K562 (cell line): ENCODE measurements at regions not wholly inside any gene's neighbourhood (a gene's known extent, or its start where the extent isn't known, plus 50 kb on each side); places are given as distances from the start of the nearest gene placed in this dataset.
A peak's percentile ranks its signal among the peaks of the same experiment; 100 is the strongest.

Experiments
- ATAC-seq: fragments of 200-7000 bp; cut with Tn5 transposase; 3 replicates; pipeline ENCODE4 v1.9.1; 2020; ENCODE audit warnings: moderate library complexity
- BruUV-seq: library from RNA; stranded (reverse); fragments of 400-500 nt; replicated peaks from 2 replicates; lab custom pipeline; 2021; lab: Mats Ljungman, UMichigan
- CTCF ChIA-PET: fragments of 300-600 bp; formaldehyde crosslinking; extraction: SDS; loops from one replicate; lab custom pipeline; 2021; ENCODE audit warnings: low intra/inter-chr PET ratio; lab: Yijun Ruan, JAX
- POLR2A ChIA-PET: fragments of 300-600, 350-650 bp; sonication (Branson Sonifier 250); formaldehyde crosslinking; extraction: SDS; loops from one replicate; lab custom pipeline; 2021; ENCODE audit warnings: antibody characterized with exemption, inconsistent platforms; lab: Yijun Ruan, JAX
- DNase-seq, 4 experiments: peaks; one replicate each; pipeline versions ENCODE4 v3.0.0 to v3.0.0-alpha.2; 2011 to 2018; ENCODE audit warnings: low spot score in 3 of 4, mixed read lengths in 3 of 4; ENCODE audit errors: extremely low read depth in 1 of 4
- FAIRE-seq: peaks from 2 replicates; lab custom pipeline; 2011; peaks lifted over from hg19 to GRCh38; lab: Jason Lieb, UNC
- H2AFZ ChIP-seq: 2 replicates; pipeline ENCODE4 v1.6.0; 2011; ENCODE audit warnings: low read depth, low read length, control low read depth, inconsistent platforms
- H3K27ac ChIP-seq: fragments of 200-600 bp; 3 replicates; pipeline ENCODE4 v1.8.0; 2011; ENCODE audit warnings: low read depth, mild to moderate bottlenecking, control low read depth, inconsistent platforms, low read length, moderate library complexity, mixed read lengths; ENCODE audit errors: extremely low read depth
- H3K27me3 ChIP-seq, 2 experiments: fragments of 300-600 bp in 1 of 2; 2 replicates in 1 of 2; 3 replicates in 1 of 2; pipeline versions ENCODE4 v1.6.0 to v1.8.0; 2011; ENCODE audit warnings: inconsistent platforms in 2 of 2, low read length in 2 of 2, mild to moderate bottlenecking in 1 of 2, mixed read lengths in 1 of 2, moderate library complexity in 1 of 2; ENCODE audit not compliant: control insufficient read depth in 2 of 2, insufficient read depth in 2 of 2
- H3K36me3 ChIP-seq: fragments of 300-600 bp; 3 replicates; pipeline ENCODE4 v1.8.0; 2011; ENCODE audit warnings: mild to moderate bottlenecking, low read length, inconsistent platforms; ENCODE audit not compliant: control insufficient read depth, insufficient read depth
- H3K4me1 ChIP-seq, 2 experiments: fragments of 200-600 bp in 1 of 2; replicated peaks in 1 of 2; 2 replicates in 1 of 2; 3 replicates in 1 of 2; pipeline versions ENCODE4 v1.5.1 to v1.8.0; 2011; ENCODE audit warnings: inconsistent platforms in 2 of 2, low read length in 2 of 2, mild to moderate bottlenecking in 1 of 2, mixed read lengths in 1 of 2, moderate library complexity in 1 of 2; ENCODE audit not compliant: control insufficient read depth in 2 of 2, insufficient read depth in 2 of 2
- H3K4me2 ChIP-seq: 2 replicates; pipeline ENCODE4 v1.6.1; 2011; ENCODE audit warnings: low read length, control low read depth, inconsistent platforms, mixed read lengths; ENCODE audit not compliant: insufficient read depth
- H3K4me3 ChIP-seq: fragments of 200-600 bp; sonication (generic), shearing (Covaris generic); 2 replicates; pipeline ENCODE4 v1.5.1; 2016; ENCODE audit warnings: control low read depth, inconsistent platforms
- H3K79me2 ChIP-seq: fragments of 200-600 bp; 3 replicates; pipeline ENCODE4 v1.8.0; 2011; ENCODE audit warnings: low read length, inconsistent platforms; ENCODE audit not compliant: control insufficient read depth, insufficient read depth
- H3K9ac ChIP-seq, 2 experiments: 2 replicates each; pipeline versions ENCODE4 v1.6.0 to v1.6.1; 2011; ENCODE audit warnings: low read depth in 2 of 2, low read length in 2 of 2, control low read depth in 1 of 2, inconsistent platforms in 1 of 2, mild to moderate bottlenecking in 1 of 2, mixed read lengths in 1 of 2; ENCODE audit not compliant: insufficient read depth in 1 of 2
- H3K9me1 ChIP-seq: one replicate; pipeline ENCODE4 v1.6.0; 2011; ENCODE audit warnings: inconsistent platforms, mild to moderate bottlenecking, low read length, moderate library complexity; ENCODE audit not compliant: control insufficient read depth, insufficient read depth
- H3K9me3 ChIP-seq: replicated peaks from 2 replicates; pipeline ENCODE4 v1.5.1; 2011; ENCODE audit warnings: low read depth, low read length, inconsistent platforms; ENCODE audit not compliant: control insufficient read depth, insufficient read depth
- H4K20me1 ChIP-seq: replicated peaks from 2 replicates; pipeline ENCODE4 v1.6.1; 2011; ENCODE audit warnings: low read length, inconsistent platforms, mixed read lengths; ENCODE audit not compliant: control insufficient read depth, insufficient read depth
- DDX20 ChIP-seq: fragments of 450-650 bp; IDR thresholded peaks from 2 replicates; pipeline ENCODE4 v1.6.1; 2016; ENCODE audit warnings: missing genetic modification characterization, low read depth, mild to moderate bottlenecking, missing compliant biosample characterization, moderate library complexity
- FOXA1 ChIP-seq: fragments of 450-650 bp; IDR thresholded peaks from 2 replicates; pipeline ENCODE4 v1.6.1; 2016; ENCODE audit warnings: mild to moderate bottlenecking, borderline replicate concordance
- HNRNPUL1 ChIP-seq: fragments of 200-400 bp; formaldehyde crosslinking; IDR thresholded peaks from 2 replicates; pipeline ENCODE4 v1.6.1; 2017; ENCODE audit warnings: low read length
- PCBP1 ChIP-seq: fragments of 200-400 bp; formaldehyde crosslinking; IDR thresholded peaks from 2 replicates; pipeline ENCODE4 v1.6.1; 2018; ENCODE audit warnings: mild to moderate bottlenecking, low read depth, low read length; ENCODE audit not compliant: poor library complexity, severe bottlenecking
- ZNF431 ChIP-seq: sonication (generic); formaldehyde crosslinking; IDR thresholded peaks from 2 replicates; pipeline ENCODE4 v1.8.0; 2022; ENCODE audit warnings: mild to moderate bottlenecking, missing genetic modification reagents
- ZNF766 ChIP-seq: fragments of 200-800 bp; sonication (Bioruptor generic); conservative IDR thresholded peaks from 2 replicates; pipeline ENCODE4 v1.6.1; 2016; ENCODE audit warnings: missing genetic modification characterization, missing compliant biosample characterization
- WGBS: fragments of 100-300 bp; shearing (Covaris generic); methylation state at CpG from one replicate; pipeline ENCODE4 v1.1.6; 2016; ENCODE audit warnings: low coverage, mixed read lengths; ENCODE audit not compliant: insufficient coverage; ENCODE audit errors: missing lambda C conversion rate; 5-methylcytosine and 5-hydroxymethylcytosine counted together
- in situ Hi-C: fragments of 300-500 bp; cut with MboI; formaldehyde crosslinking; loops from 4 replicates; pipeline ENCODE4 v1.15.0; 2018; ENCODE audit warnings: inconsistent platforms, mixed read lengths
- intact Hi-C: fragments of 100-400 bp; cut with micrococcal nuclease; formaldehyde crosslinking; loops from 2 replicates; pipeline ENCODE4 v1.14.2; 2022

DNA sequence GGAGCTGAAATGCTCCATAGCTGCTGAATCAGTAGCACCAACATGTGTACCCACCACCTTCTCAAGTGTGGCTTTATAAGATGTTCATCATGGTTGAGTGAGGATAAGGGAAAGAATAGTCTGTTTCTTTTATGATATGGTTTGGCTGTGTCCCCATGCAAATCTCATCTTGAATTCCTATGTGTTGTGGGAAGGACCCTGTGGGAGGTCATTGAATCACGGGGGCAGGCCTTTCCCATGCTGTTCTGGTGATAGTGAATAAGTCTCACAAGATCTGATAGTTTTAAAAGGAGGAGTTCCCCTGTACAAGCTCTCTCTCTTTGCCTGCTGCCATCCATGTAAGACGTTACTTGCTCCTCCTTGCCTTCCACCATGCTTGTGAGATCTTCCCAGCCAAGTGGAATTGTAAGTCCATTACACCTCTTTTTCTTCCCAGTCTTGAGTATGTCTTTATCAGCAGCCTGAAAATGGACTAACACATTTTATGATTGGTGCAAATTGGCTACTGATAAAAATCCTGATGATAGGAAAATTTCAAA is 799.9 kb downstream of the TNS3 start:
- Histone ChIP-seq H2AFZ (no peak overlapping the region), H4K20me1 (no peaks in the 10 kb centered on the region), H3K27me3 (no peaks in the 10 kb centered on the region), H3K36me3 (no peaks in the 10 kb centered on the region), H3K4me2 (no peak overlapping the region), H3K4me3 (no peak overlapping the region), H3K9ac (no peak overlapping the region), H3K79me2 (no peaks in the 10 kb centered on the region), H3K9me3 (no peaks in the 10 kb centered on the region), H3K4me1 (no peaks in the 10 kb centered on the region), H3K27ac (no peak overlapping the region), H3K9me1 (no peaks in the 10 kb centered on the region)
- ATAC-seq (no peak), FAIRE-seq (no peak), DNase-seq (no peak)
- in situ Hi-C loops (no loop called here), intact Hi-C loops (no loop called here)
- WGBS: 0% methylated on average over 2 of the region's 2 CpGs
- no TSS peak for BruUV-seq
- ChIA-PET CTCF (no interaction called here), POLR2A (no interaction called here)
- TF ChIP-seq ZNF431 (CRISPR knock-in tag): peak; percentile 83
- no peak for TF ChIP-seq HNRNPUL1

DNA sequence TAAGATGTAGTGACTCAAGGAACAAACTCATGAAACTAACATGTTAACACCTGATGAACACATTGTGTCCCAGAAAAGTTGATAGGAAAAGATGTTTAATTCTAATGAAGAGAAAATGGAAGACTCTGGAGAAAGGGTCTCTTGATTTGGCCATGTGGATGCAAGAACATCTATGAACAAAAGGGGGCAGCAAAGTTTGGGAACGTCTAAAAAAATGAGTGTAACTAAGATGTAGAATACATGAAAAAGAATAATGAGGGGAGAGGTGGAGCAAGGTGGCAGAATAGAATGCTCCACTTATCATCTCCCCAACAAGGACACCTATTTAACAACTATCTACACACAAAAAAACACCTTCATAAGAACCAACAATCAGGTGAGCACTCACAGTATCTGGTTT is 805.1 kb downstream of the TNS3 start:
- H3K9ac ChIP-seq: no peak overlapping the region
- ATAC-seq (no peak), DNase-seq (no peak), FAIRE-seq (no peak)
- no TSS peak for BruUV-seq
- 0% methylated on average over 1 of the region's 1 CpG for WGBS
- ChIA-PET POLR2A (no interaction called here), CTCF (no interaction called here)
- H3K36me3 ChIP-seq: no peaks in the 10 kb centered on the region
- no peak overlapping the region for H3K4me3 ChIP-seq
- H2AFZ ChIP-seq: no peak overlapping the region
- H3K9me3 ChIP-seq: no peaks in the 10 kb centered on the region
- in situ Hi-C loops: no loop called here
- no peaks in the 10 kb centered on the region for H4K20me1 ChIP-seq
- intact Hi-C loops: no loop called here
- no peaks in the 10 kb centered on the region for H3K27me3 ChIP-seq
- H3K4me2 ChIP-seq: no peak overlapping the region
- TF ChIP-seq FOXA1: no peak
- no peak for TF ChIP-seq ZNF766 (CRISPR knock-in tag)
- TF ChIP-seq PCBP1: no peak
- no peak for TF ChIP-seq DDX20 (tag)
- H3K9me1 ChIP-seq: no peaks in the 10 kb centered on the region
- no peak overlapping the region for H3K27ac ChIP-seq
- H3K79me2 ChIP-seq: no peaks in the 10 kb centered on the region
- H3K4me1 ChIP-seq: no peaks in the 10 kb centered on the region
